CD1c-positive myeloid dendritic cell (primary cell): ENCODE measurements at regions not wholly inside any gene's neighbourhood (a gene's known extent, or its start where the extent isn't known, plus 50 kb on each side); places are given as distances from the start of the nearest gene placed in this dataset.
"Not testable (repeated sequence)": the region's sequence is repeated elsewhere in the genome, so short reads cannot be mapped to it uniquely, and the experiment has no call there.

Experiments used
- DNase-seq: peaks from one replicate; pipeline ENCODE4 v3.0.0-alpha.2; 2016; ENCODE audit errors: extremely low spot score

DNA sequence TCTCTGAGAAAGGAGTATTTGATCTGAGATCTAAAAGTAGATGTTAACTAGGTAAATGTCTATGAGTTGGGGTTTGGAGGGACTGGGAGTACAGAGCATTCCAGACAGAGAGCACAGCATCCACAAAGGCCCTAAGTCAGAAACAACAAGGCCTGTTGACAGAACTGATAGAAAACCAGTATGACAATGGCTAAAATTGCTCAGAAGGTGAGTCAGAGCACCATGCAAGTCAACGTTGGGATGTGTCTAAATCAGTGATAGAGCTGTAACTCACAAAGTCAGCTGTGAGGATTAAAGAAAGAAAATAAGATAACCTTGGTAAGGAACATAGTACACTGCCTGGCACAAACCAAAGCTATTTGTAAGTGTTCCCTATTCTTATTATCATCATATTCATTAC, 124.0 kb downstream of the CETN3 start:
- DNase-seq: no peak

DNA sequence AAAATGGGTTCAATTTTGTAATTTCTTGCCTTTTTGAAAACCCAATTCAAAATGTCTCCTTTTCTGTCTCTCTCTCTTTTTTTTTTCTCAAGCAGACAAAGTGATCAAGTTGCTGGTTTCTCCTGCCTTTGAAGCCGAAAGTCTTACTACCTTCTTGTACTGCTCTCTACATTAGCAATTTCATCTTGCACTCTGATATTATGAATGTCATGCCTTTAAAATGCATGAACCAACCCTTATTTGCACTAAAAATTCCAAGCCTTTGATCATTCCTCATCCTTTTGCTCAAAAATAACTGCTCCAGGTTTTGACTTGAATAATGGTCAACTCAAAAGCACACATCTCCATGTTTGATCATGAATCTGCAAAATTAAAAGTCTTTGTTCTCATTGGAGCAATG, 125.2 kb downstream of the CETN3 start:
- DNase-seq: no peak

- DNase-seq: no peak
Observed at GRCh38 chr5:90279091-90279490, 130.5 kb downstream of the CETN3 start.

GRCh38 chr5:90274216-90274615, 135.3 kb downstream of the CETN3 start:
- DNase-seq: no peak

GRCh38 chr5:90267646-90268045, 141.9 kb downstream of the CETN3 start:
- no peak for DNase-seq

- no peak for DNase-seq
Observed at GRCh38 chr5:90265545-90265857, 144.1 kb downstream of the CETN3 start.

DNA sequence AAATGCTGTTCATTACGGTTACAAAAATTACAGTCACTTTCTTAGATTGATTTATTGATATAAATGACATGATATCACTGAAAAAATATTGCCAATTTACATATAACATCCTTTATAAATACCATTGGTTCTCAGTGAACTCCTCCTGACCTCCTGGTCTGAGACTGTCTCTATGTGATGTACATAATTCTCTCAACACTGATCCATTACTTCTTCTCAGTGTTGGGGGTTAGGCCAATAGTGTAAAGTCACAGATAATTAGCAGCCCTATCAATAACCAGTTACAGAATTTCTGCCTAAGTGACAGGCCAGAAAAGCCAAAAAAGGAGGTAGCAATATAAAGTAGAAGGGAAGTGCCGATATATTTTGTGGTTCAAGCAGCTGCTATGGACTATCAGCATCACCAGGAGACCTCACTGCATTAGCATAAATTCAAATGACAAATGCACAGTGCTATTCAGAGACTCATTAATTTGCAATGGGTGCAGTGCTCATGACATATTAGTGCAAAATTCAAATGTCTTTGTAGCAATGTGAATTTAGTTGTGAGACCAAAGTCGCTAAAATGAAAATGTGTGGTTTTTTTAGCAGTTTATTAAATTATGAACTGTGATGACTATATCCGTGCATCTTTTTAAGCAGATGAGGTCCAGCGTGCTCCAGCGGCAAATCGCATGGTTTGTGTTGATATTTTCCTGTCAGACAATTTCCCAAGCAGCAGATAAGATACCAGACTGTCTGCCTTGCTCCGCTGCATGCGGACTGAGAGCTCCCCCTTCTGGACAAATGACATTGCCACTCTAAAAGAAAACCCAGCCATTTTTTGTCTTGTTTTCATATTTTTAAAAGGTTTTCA, 144.6 kb downstream of the CETN3 start:
- DNase-seq: peak; percentile 69

DNA sequence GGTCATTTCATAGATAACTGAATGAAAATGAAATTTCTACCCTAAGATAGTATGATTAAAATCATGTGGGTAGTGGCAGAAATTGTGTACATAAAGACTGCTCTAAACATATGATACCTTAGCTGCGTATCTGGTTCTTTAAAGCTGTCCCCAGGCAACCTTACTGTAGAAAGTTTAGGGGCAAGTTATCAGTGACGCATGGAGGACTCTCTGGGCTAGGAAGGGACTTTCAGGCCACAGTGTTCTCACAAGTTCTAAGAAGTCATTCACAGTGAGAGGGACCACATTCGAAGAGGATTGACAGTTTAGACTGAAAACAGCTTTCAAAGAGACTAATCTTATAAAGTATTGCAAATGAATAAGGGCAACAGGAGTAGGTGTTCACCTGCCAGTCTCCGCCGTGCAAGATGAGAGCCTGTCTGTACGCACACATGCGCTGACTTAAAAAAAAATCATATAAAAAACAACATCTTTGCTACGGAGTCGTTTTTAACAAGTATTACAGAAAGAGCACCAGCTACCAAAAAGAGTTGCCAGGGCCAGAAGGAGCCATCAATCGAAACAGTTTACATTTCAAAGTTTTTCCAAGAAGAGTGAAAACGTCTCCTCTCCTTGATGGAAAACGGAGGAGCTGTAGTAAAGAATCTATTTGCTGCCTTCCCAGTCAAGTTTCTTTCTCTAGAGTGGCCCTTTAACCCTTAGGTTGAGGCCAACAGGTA, 146.3 kb downstream of the CETN3 start:
- DNase-seq: no peak

- DNase-seq: no peak
Observed at GRCh38 chr5:90251447-90251846, 158.1 kb downstream of the CETN3 start.

- no peak for DNase-seq
Observed at GRCh38 chr5:90248640-90249039, 160.9 kb downstream of the CETN3 start.

GRCh38 chr5:90243848-90244247, 165.7 kb downstream of the CETN3 start:
- DNase-seq: not testable (repeated sequence)

- no peak for DNase-seq
Observed at GRCh38 chr5:90233476-90233875, 176.1 kb downstream of the CETN3 start.

GRCh38 chr5:90231688-90232087, 177.9 kb downstream of the CETN3 start:
- no peak for DNase-seq

DNA sequence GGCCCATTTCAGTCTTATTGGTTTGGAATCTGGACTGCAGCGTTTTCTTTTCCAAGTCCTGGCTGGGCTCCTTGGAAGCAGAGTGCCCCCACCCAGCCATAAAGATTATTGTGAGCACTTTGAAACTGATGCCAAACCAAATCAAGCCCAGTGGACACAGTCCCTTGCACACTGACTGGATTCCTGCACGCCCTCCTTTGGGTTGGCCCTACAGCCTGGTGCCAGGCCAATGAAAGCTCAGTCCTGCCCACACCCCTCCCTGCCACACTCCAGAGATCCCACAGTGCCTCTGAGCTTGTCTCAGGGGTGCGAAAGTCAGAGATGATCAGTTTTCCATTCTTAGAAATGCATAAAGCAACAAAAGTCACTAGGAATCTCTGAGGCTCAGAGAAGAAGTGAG, 181.9 kb downstream of the CETN3 start:
- no peak for DNase-seq

DNA sequence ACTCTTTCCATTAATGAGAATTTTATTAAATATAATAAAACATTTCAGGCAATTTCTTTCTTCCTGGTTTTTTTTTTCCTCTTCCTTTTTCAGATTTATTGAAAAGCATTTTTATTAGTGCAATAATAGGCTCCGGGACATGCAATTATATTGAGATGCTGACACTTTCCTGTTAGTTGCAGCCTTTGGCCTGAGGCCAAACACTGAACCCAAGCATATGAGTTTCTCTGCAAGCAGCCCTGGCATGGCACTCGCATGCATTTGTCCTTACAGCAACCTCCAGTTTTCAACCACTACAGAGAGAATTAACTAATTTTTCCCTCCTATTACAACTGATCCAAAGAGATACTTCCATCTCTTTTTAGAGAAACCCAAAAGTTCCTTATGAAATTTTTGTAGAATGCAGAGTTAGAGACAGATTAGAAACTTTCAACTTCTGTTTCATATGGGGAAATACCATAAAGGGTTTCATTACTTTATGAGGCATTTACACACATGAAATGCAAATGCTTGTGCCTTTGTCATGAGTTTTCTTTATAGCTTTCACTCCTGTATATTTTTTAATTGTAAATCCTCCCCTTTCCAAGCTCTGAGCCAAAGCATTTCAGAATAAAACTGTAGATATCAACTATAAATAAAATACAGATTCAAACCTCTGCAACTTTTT, 183.0 kb downstream of the CETN3 start:
- no peak for DNase-seq

GRCh38 chr5:90224342-90224741, 185.2 kb downstream of the CETN3 start:
- DNase-seq: no peak

DNA sequence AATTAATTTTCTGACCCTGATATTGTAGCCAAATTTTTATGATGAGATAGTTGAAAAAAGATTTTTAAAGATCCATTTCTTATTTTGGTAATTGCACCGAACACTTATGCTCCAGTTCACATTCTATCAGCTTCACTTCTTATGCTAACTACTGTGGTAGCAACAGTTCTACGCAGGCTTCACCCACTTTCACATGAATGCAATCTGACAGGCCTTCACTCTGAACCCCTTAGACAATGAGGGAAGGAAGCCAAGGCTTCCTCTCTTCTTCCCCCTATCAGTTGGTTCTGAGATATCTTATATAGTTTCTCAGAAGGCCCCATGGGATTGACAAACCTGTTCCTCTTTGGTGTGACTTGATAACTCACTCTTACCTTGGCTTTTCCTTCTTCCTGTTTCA, 185.8 kb downstream of the CETN3 start:
- DNase-seq: no peak

- no peak for DNase-seq
Observed at GRCh38 chr5:90221951-90222350, 187.6 kb downstream of the CETN3 start.

GRCh38 chr5:90220554-90220953, 189.0 kb downstream of the CETN3 start:
- DNase-seq: no peak

- DNase-seq: no peak
Observed at GRCh38 chr5:90214991-90215390, 194.6 kb downstream of the CETN3 start.

DNA sequence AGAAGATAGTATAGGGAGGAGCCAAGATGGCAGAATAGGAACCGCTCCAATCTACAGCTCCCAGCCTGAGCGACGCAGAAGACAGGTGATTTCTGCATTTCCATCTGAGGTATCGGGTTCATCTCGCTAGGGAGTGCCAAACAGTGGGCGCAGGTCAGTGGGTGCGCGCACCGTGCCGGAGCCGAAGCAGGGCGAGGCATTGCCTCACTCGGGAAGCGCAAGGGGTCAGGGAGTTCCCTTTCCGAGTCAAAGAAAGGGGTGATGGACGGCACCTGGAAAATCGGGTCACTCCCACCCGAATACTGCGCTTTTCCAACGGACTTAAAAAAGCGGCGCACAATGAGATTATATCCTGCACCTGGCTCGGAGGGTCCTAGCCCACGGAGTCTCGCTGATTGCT, 201.2 kb downstream of the CETN3 start:
- DNase-seq: not testable (repeated sequence)

DNA sequence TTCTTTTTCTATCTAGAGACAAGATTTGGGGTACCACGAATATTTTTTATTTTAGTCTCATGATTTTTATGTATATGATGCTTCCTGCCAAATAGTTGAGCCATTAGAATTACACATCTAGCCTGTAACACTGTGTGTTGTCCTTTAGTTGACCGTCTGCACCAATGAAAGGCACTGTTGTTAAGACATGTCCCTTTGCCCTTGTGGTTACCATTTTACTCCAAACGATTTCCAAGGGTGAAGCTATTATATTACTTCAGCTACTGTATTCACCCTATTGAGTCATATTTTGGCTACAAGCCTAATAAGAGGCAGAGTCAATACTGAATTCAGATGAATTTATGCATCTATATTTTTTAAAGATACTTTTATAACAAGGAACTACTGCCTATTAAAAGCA, 207.6 kb downstream of the CETN3 start:
- DNase-seq: no peak
